GM19238 (cell line): ENCODE measurements at regions not wholly inside any gene's neighbourhood (a gene's known extent, or its start where the extent isn't known, plus 50 kb on each side); places are given as distances from the start of the nearest gene placed in this dataset.

Experiments used
- DNase-seq: peaks from one replicate; pipeline ENCODE4 v3.0.0; 2011; ENCODE audit warnings: low spot score; ENCODE audit not compliant: insufficient read length

DNA sequence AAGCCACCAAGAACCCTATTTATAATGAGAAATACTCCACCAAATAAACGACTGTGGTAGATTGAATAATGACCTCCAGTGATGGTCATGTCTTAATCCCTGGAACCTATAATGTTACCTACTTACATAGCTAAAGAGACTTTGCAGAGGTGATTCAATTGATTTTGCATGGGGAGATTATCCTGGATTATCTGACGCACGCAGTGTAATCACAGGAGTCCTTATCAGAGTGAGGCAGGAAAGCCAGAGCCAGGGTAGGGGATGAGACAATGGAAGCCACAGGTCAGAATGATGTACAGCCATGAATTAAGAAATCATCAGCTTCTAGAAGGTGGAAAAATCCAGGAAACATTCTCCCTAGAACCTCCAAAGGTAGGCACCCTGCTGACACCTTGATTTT is 286.4 kb upstream of the SP4 start:
- no peak for DNase-seq

GRCh38 chr7:21142081-21142480 is 285.8 kb upstream of the SP4 start:
- no peak for DNase-seq

GRCh38 chr7:21146642-21147423 is 281.1 kb upstream of the SP4 start:
- DNase-seq: no peak

DNA sequence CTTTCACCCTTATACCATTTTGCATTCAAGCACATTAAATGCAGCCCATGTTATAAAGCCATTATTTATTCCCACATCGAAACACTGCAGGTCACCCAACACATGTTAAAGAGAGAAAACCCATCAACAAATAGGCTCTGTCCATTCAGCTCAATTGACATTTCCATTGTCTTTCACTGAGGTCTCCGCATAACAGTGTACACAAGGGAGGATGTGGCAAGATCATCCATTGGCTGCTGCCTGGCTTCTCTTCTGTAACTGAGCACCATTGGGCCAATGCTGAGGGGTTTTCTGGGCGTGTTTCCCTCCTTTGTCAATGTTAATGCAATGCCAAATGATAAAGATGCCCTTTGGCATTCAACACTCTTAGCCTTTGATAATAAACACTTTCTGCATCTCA is 278.1 kb upstream of the SP4 start:
- no peak for DNase-seq

DNA sequence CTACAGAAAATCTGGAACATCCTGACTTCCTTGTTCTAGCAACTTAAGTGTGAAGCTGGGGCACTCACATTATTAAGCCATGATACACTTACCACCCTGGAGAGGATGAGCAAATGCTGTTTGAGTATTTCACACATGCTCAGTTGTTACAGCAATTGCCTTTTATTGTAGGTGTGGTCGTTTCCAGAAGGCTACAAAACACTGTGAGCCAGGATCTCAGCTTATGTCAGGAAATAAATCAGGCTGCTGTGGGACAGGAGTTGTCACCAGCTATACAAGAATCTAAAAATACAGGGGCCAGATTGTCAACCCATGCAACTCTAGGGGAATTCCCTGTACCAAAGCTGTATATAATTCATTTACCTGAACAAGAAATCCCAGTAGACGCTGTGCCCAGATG is 273.3 kb upstream of the SP4 start:
- DNase-seq: no peak

DNA sequence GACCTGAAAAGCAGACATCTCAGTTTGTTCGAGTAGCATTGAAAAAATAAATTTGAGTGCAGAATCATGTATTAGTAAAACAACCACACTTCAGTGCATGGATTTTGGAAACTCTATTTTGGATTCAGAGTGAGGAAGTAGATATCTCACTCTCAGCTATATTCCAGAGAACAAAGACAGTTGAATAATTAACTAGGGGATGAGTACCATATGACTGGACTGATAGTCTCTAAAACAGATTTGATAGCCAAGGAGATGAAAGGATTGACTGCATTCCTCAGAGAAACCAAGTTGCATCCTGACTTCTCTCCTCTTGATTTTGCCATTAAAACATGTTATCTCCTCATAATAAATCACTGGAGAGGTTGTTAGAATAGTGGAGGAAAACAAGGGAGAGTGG is 268.4 kb upstream of the SP4 start:
- no peak for DNase-seq

GRCh38 chr7:21160401-21160800 is 267.5 kb upstream of the SP4 start:
- no peak for DNase-seq

DNA sequence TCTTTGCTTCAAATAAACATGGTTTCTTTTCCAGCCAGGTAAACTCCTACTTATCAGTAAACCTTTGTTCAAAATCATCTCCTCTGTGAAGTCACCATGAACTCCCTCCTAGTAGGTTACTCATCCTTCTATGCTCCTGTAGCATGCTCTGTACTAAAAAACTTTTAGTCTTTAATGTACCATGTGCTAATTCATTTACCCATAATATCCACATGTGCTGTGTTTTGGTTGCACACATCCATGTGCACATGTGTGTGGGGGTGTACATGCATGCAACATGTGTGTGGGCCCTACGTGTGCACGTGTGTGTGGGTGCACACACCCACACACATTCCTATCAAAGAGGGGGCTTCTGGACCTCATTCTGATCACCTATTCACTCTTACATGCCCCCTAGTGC is 259.9 kb upstream of the SP4 start:
- DNase-seq: no peak

- no peak for DNase-seq
Observed at GRCh38 chr7:21169667-21170580, 258.0 kb upstream of the SP4 start.

- DNase-seq: no peak
Observed at GRCh38 chr7:21172800-21173199, 255.1 kb upstream of the SP4 start.

GRCh38 chr7:21173436-21173835 is 254.4 kb upstream of the SP4 start:
- DNase-seq: no peak

GRCh38 chr7:21175714-21176113 is 252.2 kb upstream of the SP4 start:
- no peak for DNase-seq

GRCh38 chr7:21184942-21185652 is 242.8 kb upstream of the SP4 start:
- no peak for DNase-seq

GRCh38 chr7:21185653-21186265 is 242.1 kb upstream of the SP4 start:
- DNase-seq: no peak

DNA sequence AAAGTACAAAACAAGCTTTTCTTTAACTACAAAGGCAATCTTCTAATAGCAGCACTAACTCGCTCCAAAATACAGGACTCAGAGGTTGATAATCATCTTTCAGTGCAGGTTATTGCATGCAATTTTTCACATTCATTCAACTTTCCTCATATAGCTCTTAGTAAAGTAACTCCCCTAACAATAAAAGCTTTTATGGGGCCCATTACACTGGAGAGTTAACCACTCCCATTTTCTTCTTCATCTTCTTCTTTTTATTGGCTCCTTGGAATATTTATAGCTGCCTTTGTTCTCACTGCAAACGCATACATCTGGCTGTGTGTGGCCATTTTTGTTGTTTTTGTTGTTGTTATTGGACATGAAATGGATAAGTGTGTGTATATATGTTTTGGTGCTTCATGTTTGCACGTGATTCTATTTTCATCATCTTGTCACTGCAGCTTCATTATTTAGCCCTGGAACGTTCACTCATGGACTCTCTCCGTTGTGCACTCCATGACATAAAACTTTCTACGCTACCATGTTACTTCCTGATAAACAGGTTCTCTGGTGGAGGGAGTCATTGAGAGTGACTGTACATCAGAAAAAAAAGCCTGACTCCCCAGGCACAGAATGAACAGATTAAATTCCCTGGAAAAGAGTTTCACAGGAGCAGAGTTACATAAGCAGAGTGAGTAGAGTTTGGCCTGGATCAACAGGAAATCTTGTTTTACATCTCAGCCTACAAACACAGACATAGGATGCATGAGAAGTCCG is 236.4 kb upstream of the SP4 start:
- no peak for DNase-seq

DNA sequence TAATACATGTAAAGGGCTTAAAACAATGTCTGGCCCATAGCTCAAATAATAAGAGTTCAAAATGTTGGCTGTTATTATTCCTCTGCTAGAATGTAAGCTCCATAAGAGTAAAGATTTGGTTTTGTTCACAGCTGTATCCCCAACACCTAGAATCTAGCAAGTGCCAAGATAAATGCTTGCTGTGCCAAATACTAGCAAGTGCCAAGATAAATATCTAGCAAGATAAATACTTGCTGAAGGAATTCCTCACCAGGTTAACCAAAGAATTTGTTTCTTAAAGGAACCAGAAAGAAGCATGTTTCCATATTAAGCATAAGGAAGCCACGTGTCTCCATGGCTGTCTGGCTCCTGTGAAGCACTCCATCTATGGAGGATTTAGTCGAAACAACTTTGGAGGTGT is 235.2 kb upstream of the SP4 start:
- no peak for DNase-seq

- DNase-seq: no peak
Observed at GRCh38 chr7:21193895-21194294, 234.0 kb upstream of the SP4 start.

- no peak for DNase-seq
Observed at GRCh38 chr7:21194936-21195335, 232.9 kb upstream of the SP4 start.

DNA sequence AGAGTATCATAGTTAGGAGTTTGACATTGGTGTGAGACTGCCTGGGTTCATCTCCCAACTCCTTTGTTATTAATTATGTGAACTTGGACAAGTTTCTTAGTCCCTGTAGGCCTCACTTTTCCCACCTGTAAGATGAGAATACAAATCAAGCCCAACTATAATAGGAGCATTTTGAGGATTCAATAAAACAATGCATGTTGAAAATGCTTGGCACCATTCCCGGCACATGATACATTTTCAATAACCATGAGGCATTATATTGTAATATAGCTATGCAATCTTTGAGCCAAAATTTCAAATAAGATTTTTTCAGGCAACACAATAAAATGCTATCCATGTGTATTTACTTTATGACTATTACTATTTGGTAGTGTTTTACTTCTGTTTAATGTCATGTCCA is 229.0 kb upstream of the SP4 start:
- no peak for DNase-seq

GRCh38 chr7:21200503-21200902 is 227.4 kb upstream of the SP4 start:
- DNase-seq: no peak

DNA sequence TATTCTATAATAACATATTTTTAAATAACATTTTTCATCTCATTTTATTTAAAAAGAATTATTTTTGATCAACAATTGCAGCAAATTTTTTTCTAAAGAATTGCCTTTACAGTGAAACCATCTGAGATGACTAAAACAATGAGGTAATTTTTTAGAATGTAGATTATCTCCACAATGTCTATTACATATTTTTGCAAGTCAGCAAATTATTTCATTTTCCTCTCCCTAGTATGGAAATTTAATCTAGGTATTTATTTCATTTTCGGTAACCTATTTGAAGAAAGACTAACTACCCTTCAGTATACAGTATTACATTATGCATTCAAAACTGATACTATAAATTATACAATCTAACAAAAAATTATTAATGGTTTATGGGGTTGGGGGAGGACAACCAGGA is 213.2 kb upstream of the SP4 start:
- DNase-seq: no peak
